A549 (cell line): ENCODE measurements at regions not wholly inside any gene's neighbourhood (a gene's known extent, or its start where the extent isn't known, plus 50 kb on each side); places are given as distances from the start of the nearest gene placed in this dataset.

Experiments used
- ATAC-seq, 2 experiments: fragments of 200-7000 bp in 1 of 2; fragments of >200 bp in 1 of 2; cut with Nextera tagmentation in 1 of 2; cut with Tn5 transposase in 1 of 2; 3 replicates each; pipeline versions ENCODE4 v1.8.0 to v1.9.1; 2018 to 2020; ENCODE audit warnings: mild to moderate bottlenecking in 1 of 2, moderate library complexity in 1 of 2
- CTCF ChIA-PET: fragments of 300-600 bp; sonication (Branson Sonifier 250); formaldehyde crosslinking; extraction: SDS; loops from one replicate; lab custom pipeline; 2021; ENCODE audit warnings: antibody characterized with exemption, inconsistent platforms; lab: Yijun Ruan, JAX
- POLR2A ChIA-PET: fragments of 350-600 bp; formaldehyde crosslinking; extraction: SDS; loops from one replicate; lab custom pipeline; 2021; ENCODE audit warnings: antibody characterized with exemption, inconsistent platforms; lab: Yijun Ruan, JAX
- DNase-seq, 2 experiments: peaks; one replicate each; pipeline versions ENCODE4 v3.0.0 to v3.0.0-alpha.2; 2011 to 2016; ENCODE audit warnings: low read depth in 1 of 2, low spot score in 1 of 2
- FAIRE-seq: peaks from 2 replicates; lab custom pipeline; 2011; peaks lifted over from hg19 to GRCh38; lab: Jason Lieb, UNC
- H3K27ac ChIP-seq, 2 experiments: fragments of >200 bp; sonication (Bioruptor Twin); formaldehyde crosslinking; 3 replicates each; pipeline ENCODE4 v1.5.1; 2016 to 2017
- H3K4me1 ChIP-seq: fragments of >200 bp; sonication (Bioruptor Twin); formaldehyde crosslinking; 3 replicates; pipeline ENCODE4 v1.6.1; 2016
- H3K4me2 ChIP-seq: fragments of >200 bp; sonication (Bioruptor Twin); formaldehyde crosslinking; 3 replicates; pipeline ENCODE4 v1.6.1; 2016
- H3K4me3 ChIP-seq: fragments of >200 bp; sonication (Bioruptor Twin); formaldehyde crosslinking; 3 replicates; pipeline ENCODE4 v1.5.1; 2016
- H3K9me3 ChIP-seq: fragments of >200 bp; sonication (Bioruptor Twin); formaldehyde crosslinking; 3 replicates; pipeline ENCODE4 v1.6.1; 2016
- BHLHE40 ChIP-seq: IDR thresholded peaks from 2 replicates; pipeline ENCODE4 v1.6.1; 2012; ENCODE audit warnings: low read depth, low read length, inconsistent platforms
- CEBPB ChIP-seq, 2 experiments: fragments of >200 bp in 1 of 2; sonication (Bioruptor Twin) in 1 of 2; formaldehyde crosslinking in 1 of 2; IDR thresholded peaks; 2 replicates each; pipeline ENCODE4 v1.6.1; 2012 to 2016
- EHMT2 ChIP-seq: fragments of 200-600 bp; sonication (generic); IDR thresholded peaks from 2 replicates; pipeline ENCODE4 v1.6.1; 2016; ENCODE audit warnings: antibody characterized with exemption, low read depth, mild to moderate bottlenecking, moderate library complexity
- ESRRA ChIP-seq: fragments of 150-350 bp; IDR thresholded peaks from 2 replicates; pipeline ENCODE4 v1.6.1; 2014; ENCODE audit warnings: mild to moderate bottlenecking, low read length, borderline replicate concordance
- FOSB ChIP-seq: fragments of 250-450 bp; sonication (Bioruptor Pico); IDR thresholded peaks from 2 replicates; pipeline ENCODE4 v1.5.0; 2020; ENCODE audit warnings: mild to moderate bottlenecking, moderate library complexity
- FOXS1 ChIP-seq: fragments of 250-450 bp; sonication (Bioruptor Pico); IDR thresholded peaks from 2 replicates; pipeline ENCODE4 v1.5.0; 2020; ENCODE audit warnings: mild to moderate bottlenecking, moderate library complexity
- HDAC2 ChIP-seq: fragments of 200-600 bp; sonication (generic); IDR thresholded peaks from 2 replicates; pipeline ENCODE4 v1.6.1; 2016
- HEYL ChIP-seq: fragments of 250-450 bp; sonication (Bioruptor Pico); IDR thresholded peaks from 2 replicates; pipeline ENCODE4 v1.8.0; 2021; ENCODE audit warnings: mild to moderate bottlenecking, moderate library complexity
- HOXB13 ChIP-seq: fragments of 250-450 bp; sonication (Bioruptor Pico); IDR thresholded peaks from 2 replicates; pipeline ENCODE4 v1.5.0; 2020; ENCODE audit warnings: low read depth, mild to moderate bottlenecking, moderate library complexity
- MYC ChIP-seq: IDR thresholded peaks from 2 replicates; pipeline ENCODE4 v1.6.1; 2012; ENCODE audit warnings: mild to moderate bottlenecking, inconsistent platforms, low read length, improper control_type of control experiment, borderline replicate concordance
- NFE2L2 ChIP-seq: fragments of 150-350 bp; conservative IDR thresholded peaks from 2 replicates; pipeline ENCODE4 v1.6.1; 2014; ENCODE audit warnings: low read length
- NR3C1 ChIP-seq: fragments of >200 bp; sonication (Bioruptor Twin); formaldehyde crosslinking; IDR thresholded peaks from 3 replicates; pipeline ENCODE4 v1.6.1; 2017
- PBX3 ChIP-seq: IDR thresholded peaks from 2 replicates; pipeline ENCODE4 v1.6.1; 2012
- RAD21 ChIP-seq, 2 experiments: fragments of >200 bp in 1 of 2; sonication (Bioruptor Twin) in 1 of 2; formaldehyde crosslinking in 1 of 2; IDR thresholded peaks in 1 of 2; conservative IDR thresholded peaks in 1 of 2; 2 replicates in 1 of 2; 3 replicates in 1 of 2; pipeline ENCODE4 v1.6.1; 2012 to 2018; ENCODE audit warnings: inconsistent platforms in 1 of 2
- RARB ChIP-seq: fragments of 250-450 bp; sonication (Bioruptor Pico); IDR thresholded peaks from 2 replicates; pipeline ENCODE4 v1.8.0; 2021; ENCODE audit warnings: mild to moderate bottlenecking, moderate library complexity
- REST ChIP-seq: fragments of 200-600 bp; sonication (generic); IDR thresholded peaks from 2 replicates; pipeline ENCODE4 v1.6.1; 2016; ENCODE audit warnings: antibody characterized with exemption, mild to moderate bottlenecking, moderate library complexity
- RFX5 ChIP-seq: fragments of 450-650 bp; IDR thresholded peaks from 2 replicates; pipeline ENCODE4 v1.7.1; 2014; ENCODE audit warnings: antibody characterized with exemption, mild to moderate bottlenecking, moderate library complexity
- RNF2 ChIP-seq: fragments of 200-600 bp; sonication (generic); IDR thresholded peaks from 2 replicates; pipeline ENCODE4 v1.6.1; 2016; ENCODE audit warnings: low read depth, mild to moderate bottlenecking, antibody characterized with exemption, moderate library complexity, borderline replicate concordance
- SMC3 ChIP-seq: fragments of >200 bp; sonication (Bioruptor Twin); formaldehyde crosslinking; IDR thresholded peaks from 3 replicates; pipeline ENCODE4 v1.6.1; 2018; ENCODE audit warnings: inconsistent platforms
- ZFP36 ChIP-seq: fragments of 450-650 bp; IDR thresholded peaks from 2 replicates; pipeline ENCODE4 v1.6.1; 2014; ENCODE audit warnings: borderline replicate concordance; ENCODE audit not compliant: partially characterized antibody
- ZSCAN20 ChIP-seq: fragments of 250-450 bp; sonication (Bioruptor Pico); IDR thresholded peaks from 2 replicates; pipeline ENCODE4 v1.8.0; 2022; ENCODE audit warnings: mild to moderate bottlenecking, moderate library complexity
- WGBS: methylation state at CpG from one replicate; pipeline ENCODE4 v1.1.6; 2017; ENCODE audit errors: missing lambda C conversion rate; 5-methylcytosine and 5-hydroxymethylcytosine counted together

GRCh38 chr1:22231995-22232690, 89.2 kb upstream of the WNT4 start:
- DNase-seq (peak in 1 of 2 experiments; percentile 19), ATAC-seq (no peak), FAIRE-seq (no peak)
- no peak overlapping the region for H3K4me3 ChIP-seq
- peaks cover 23% of the 10 kb centered on the region for H3K4me1 ChIP-seq
- H3K9me3 ChIP-seq, result no peaks in the 10 kb centered on the region
- no peak overlapping the region for H3K27ac ChIP-seq
- ChIA-PET POLR2A (no interaction called here), CTCF (no interaction called here)
- no peak for TF ChIP-seq HOXB13
- TF ChIP-seq EHMT2, result no peak
- TF ChIP-seq ZFP36, result peak; percentile 53
- WGBS, result 68% methylated on average over 6 of the region's 6 CpGs
- H3K4me2 ChIP-seq, result no peak overlapping the region

GRCh38 chr1:22233222-22233621, 90.3 kb upstream of the WNT4 start:
- Histone ChIP-seq H3K4me1 (peaks cover 22% of the 10 kb centered on the region), H3K4me3 (no peak overlapping the region), H3K27ac (no peak overlapping the region), H3K4me2 (no peak overlapping the region), H3K9me3 (no peaks in the 10 kb centered on the region)
- CTCF ChIA-PET, result interaction anchor here (1.2 kb wide), 1 partner anchor 43 kb away, joined by 3 read pairs; no protein-coding TSS in a partner anchor
- FAIRE-seq (no peak), ATAC-seq (no peak), DNase-seq (no peak)
- 100% methylated on average over 2 of the region's 5 CpGs for WGBS
- TF ChIP-seq MYC, result no peak
- POLR2A ChIA-PET, result no interaction called here

GRCh38 chr1:22234476-22235030, 91.7 kb upstream of the WNT4 start:
- no peaks in the 10 kb centered on the region for H3K9me3 ChIP-seq
- ChIA-PET CTCF (no interaction called here), POLR2A (no interaction called here)
- H3K27ac ChIP-seq, result no peak overlapping the region
- TF ChIP-seq ZFP36 (no peak), ZSCAN20 (CRISPR knock-in tag) (no peak), HDAC2 (no peak), NFE2L2 (no peak), BHLHE40 (no peak), ESRRA (no peak), NR3C1 (no peak), FOXS1 (CRISPR knock-in tag) (no peak), REST (no peak), PBX3 (no peak), RAD21 (conservative IDR thresholded peaks at IDR 0.05 in 1 of 2, IDR thresholded peaks at IDR 0.05 in 1 of 2) (no peak), RFX5 (no peak), CEBPB (IDR thresholded peaks at IDR 0.05) (no peak), SMC3 (no peak), HEYL (CRISPR knock-in tag) (no peak), FOSB (no peak), RARB (CRISPR knock-in tag) (no peak), RNF2 (no peak)
- 74% methylated on average over 4 of the region's 4 CpGs for WGBS
- ATAC-seq (no peak), FAIRE-seq (no peak), DNase-seq (no peak)
- peaks cover 9% of the 10 kb centered on the region for H3K4me1 ChIP-seq
- no peak overlapping the region for H3K4me2 ChIP-seq
- no peak overlapping the region for H3K4me3 ChIP-seq
